ENCODE measurements at regions not wholly inside any gene's neighbourhood (a gene's known extent, or its start where the extent isn't known, plus 50 kb on each side); places are given as distances from the start of the nearest gene placed in this dataset.

DNA sequence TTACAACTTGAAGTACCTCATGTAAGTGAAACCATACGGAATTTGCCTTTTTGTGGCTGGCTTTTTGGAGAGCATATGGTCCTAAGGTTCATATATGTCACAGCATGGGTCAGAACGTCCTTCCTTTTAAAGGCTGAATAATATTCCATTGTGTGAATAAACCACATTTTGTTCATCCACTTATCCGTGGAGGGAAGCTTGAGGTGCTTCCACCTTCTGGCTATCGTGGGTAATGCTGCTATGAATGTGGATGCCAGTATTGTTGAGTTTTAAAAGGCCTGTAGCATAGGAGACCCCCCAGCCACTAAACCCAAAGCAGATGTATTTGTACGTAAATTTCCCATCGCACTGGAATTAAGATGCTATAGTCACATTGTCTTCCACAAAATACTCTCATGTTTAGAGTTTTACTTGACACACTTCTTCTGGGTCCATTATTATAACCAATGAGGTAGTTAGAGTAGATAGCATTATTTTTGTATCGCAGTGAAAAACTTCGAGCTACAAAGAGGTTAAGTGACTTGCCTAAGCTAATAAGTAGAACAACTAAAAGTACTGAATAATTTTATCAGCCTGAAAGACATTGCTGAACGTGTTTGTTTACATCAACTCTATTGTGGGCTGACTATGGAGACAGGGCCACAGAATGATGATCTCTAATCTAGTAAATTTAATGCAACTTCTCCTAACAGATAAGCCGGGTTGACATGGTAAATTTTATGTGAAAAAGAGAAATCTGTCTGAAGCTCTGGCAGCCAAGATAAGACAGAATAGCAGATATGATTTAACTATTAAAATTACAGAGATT lies 183.0 kb upstream of the CTBP2 start:
- WGBS (ENCODE audit: low lambda C conversion rate) = 29% methylated on average over 10 of the region's 10 CpGs
- peak; percentile 48 for DNase-seq
- ChIA-PET POLR2A (interaction anchor here (1.5 kb wide), 1 partner anchor 183 kb away, joined by 6 read pairs; the partner anchor contains the start of gene CTBP2), CTCF (interaction anchor here (0.6 to 2.6 kb wide), 14 partner anchors 9 to 351 kb away, joined by 3 to 29 read pairs (median 3); no protein-coding TSS in a partner anchor)
- peak overlapping the region in 1 of 2 experiments; percentile 67; a peak in 1 of 4 replicates for H3K27ac ChIP-seq (ENCODE audit: low read depth in 2 of 2, low read length in 1 of 2)
- no peak overlapping the region for H2AFZ ChIP-seq (ENCODE audit: low read depth)
- H3K4me2 ChIP-seq = no peak overlapping the region
- H3F3A ChIP-seq (replicated peaks; ENCODE audit: insufficient read depth) = no peaks in the 10 kb centered on the region
- TF ChIP-seq JUND (IDR thresholded peaks at IDR 0.05) (no peak), USF1 (IDR thresholded peaks at IDR 0.05; ENCODE audit: borderline replicate concordance, low read depth) (no peak), MEF2A (IDR thresholded peaks at IDR 0.05; ENCODE audit: borderline replicate concordance, low read depth) (no peak), FOXM1 (IDR thresholded peaks at IDR 0.05; ENCODE audit: low read depth) (no peak), SMC3 (IDR thresholded peaks at IDR 0.05; ENCODE audit: low read depth, low read length) (peak; percentile 61), POLR2AphosphoS5 (IDR thresholded peaks at IDR 0.05; ENCODE audit: low read depth, low read length) (no peak), FOSL2 (IDR thresholded peaks at IDR 0.05; ENCODE audit: borderline replicate concordance, low read depth) (no peak), REST (IDR thresholded peaks at IDR 0.05; ENCODE audit: low read depth, low read length) (no peak), TEAD4 (IDR thresholded peaks at IDR 0.05; ENCODE audit: borderline replicate concordance, insufficient read depth) (no peak), TCF12 (IDR thresholded peaks at IDR 0.05) (no peak), RAD21 (IDR thresholded peaks at IDR 0.05; ENCODE audit: low read length) (peak; percentile 61), ZBTB33 (IDR thresholded peaks at IDR 0.05; ENCODE audit: borderline replicate concordance, low read depth) (no peak), GATA2 (CRISPR knock-in tag; IDR thresholded peaks at IDR 0.05) (peak; percentile 64)
- TF ChIP-seq, protein P1, sequence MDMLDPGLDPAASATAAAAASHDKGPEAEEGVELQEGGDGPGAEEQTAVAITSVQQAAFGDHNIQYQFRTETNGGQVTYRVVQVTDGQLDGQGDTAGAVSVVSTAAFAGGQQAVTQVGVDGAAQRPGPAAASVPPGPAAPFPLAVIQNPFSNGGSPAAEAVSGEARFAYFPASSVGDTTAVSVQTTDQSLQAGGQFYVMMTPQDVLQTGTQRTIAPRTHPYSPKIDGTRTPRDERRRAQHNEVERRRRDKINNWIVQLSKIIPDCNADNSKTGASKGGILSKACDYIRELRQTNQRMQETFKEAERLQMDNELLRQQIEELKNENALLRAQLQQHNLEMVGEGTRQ (IDR thresholded peaks at IDR 0.05; ENCODE audit: borderline replicate concordance, low read depth, low read length) = no peak
- TF ChIP-seq, protein P2, sequence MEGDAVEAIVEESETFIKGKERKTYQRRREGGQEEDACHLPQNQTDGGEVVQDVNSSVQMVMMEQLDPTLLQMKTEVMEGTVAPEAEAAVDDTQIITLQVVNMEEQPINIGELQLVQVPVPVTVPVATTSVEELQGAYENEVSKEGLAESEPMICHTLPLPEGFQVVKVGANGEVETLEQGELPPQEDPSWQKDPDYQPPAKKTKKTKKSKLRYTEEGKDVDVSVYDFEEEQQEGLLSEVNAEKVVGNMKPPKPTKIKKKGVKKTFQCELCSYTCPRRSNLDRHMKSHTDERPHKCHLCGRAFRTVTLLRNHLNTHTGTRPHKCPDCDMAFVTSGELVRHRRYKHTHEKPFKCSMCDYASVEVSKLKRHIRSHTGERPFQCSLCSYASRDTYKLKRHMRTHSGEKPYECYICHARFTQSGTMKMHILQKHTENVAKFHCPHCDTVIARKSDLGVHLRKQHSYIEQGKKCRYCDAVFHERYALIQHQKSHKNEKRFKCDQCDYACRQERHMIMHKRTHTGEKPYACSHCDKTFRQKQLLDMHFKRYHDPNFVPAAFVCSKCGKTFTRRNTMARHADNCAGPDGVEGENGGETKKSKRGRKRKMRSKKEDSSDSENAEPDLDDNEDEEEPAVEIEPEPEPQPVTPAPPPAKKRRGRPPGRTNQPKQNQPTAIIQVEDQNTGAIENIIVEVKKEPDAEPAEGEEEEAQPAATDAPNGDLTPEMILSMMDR (IDR thresholded peaks at IDR 0.05) = peak; percentile 62
- H3K4me1 ChIP-seq (ENCODE audit: control insufficient read depth in 1 of 2, insufficient read depth in 2 of 2, low read depth in 1 of 2, low read length in 1 of 2) = peaks cover 0 to 4% of the 10 kb centered on the region in 2 experiments; a peak in 2 of 4 replicates
- H3K9ac ChIP-seq = no peak overlapping the region
- no peak overlapping the region for H3K4me3 ChIP-seq (ENCODE audit: low read depth in 2 of 2, low read length in 1 of 2)
- no peaks in the 10 kb centered on the region for H3K79me2 ChIP-seq (ENCODE audit: insufficient read depth)
- H3K36me3 ChIP-seq (replicated peaks in 1 of 2; ENCODE audit: control insufficient read depth in 1 of 2, insufficient read depth in 2 of 2, low read length in 1 of 2) = no peaks in the 10 kb centered on the region
- H3K9me3 ChIP-seq = no peaks in the 10 kb centered on the region
- no peaks in the 10 kb centered on the region for H3K9me2 ChIP-seq
- H4K20me1 ChIP-seq (ENCODE audit: insufficient read depth) = no peaks in the 10 kb centered on the region
- no peaks in the 10 kb centered on the region for H3K27me3 ChIP-seq (ENCODE audit: insufficient read depth)

All from SK-N-SH (cell line).